ENCODE measurements at regions not wholly inside any gene's neighbourhood (a gene's known extent, or its start where the extent isn't known, plus 50 kb on each side); places are given as distances from the start of the nearest gene placed in this dataset.
"Not testable (repeated sequence)": the region's sequence is repeated elsewhere in the genome, so short reads cannot be mapped to it uniquely, and the experiment has no call there.

DNA sequence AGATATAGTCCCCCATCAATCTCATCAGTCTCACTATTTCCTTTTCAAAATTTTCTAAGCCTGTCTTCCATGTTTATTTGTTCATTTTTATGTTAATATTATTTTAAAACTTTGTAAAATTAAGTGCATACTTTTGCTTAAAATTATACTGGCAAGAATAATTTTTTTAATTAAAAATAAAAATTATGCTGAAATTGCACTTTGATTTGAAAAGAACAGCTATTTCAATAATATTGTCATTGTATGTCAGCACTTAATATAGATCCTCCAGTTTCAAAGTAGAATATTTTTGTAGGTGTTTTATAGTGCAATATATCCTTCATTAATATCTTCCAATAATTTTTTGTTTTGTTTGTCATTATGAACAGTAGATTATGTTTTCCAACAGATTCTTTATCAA lies 99.0 kb upstream of the MAGI2 start:
- DNase-seq (ENCODE audit: low spot score), result no peak

DNA sequence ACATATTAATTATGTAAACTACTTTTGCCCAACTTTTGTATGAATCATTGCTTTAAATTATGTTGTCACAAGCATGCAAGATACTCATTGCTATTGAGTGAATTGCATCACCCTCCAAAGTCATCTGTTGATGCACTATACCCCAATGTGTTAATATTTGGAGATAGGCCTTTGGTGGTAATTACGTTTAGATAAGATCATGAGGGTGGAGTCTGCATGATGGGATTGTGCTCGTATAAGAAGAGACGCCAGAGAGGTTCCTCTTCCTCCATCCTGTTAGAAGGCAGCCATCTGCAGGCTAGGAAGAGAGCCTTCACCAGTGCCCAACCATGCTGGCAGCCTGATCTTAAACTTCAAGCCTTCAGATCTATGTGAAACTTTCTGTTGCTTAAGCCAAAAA lies 95.3 kb upstream of the MAGI2 start:
- DNase-seq (ENCODE audit: low spot score), result no peak

DNA sequence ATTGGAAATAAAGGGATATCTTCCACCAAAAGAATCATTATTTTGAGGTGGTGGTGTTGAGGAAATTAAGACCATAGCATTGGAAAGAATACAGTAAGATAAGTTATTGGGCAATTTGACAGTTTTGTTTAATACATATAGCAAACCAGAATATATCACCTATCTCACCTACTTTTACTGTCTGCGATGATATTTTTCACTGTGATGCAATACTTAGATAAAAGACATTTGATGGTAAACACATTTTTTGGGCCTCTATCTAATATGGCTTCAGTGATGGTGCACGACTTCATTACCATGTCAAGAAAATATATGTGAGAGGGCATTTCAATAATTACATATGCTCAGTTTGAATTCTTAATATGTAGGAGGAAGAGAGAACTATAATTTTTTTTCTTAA lies 93.7 kb upstream of the MAGI2 start:
- no peak for DNase-seq (ENCODE audit: low spot score)

DNA sequence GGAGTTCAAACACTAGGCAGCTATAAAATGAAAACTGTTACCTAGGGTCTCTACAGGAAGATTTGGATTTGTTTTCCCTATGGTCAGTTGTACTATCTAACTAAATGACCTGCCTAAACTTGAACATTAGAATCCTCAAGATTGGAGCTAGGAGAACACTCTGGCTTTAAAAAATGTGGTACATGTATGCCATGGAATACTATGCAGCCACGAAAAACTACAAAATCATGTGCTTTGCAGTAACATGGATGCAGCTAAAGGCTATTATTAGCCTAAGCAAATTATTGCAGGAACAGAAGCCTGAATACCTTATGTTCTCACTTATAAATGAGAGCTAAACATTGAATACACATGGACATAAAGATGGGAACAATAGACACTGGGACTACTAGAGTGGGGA lies 87.1 kb upstream of the MAGI2 start:
- DNase-seq (ENCODE audit: low spot score), result no peak

DNA sequence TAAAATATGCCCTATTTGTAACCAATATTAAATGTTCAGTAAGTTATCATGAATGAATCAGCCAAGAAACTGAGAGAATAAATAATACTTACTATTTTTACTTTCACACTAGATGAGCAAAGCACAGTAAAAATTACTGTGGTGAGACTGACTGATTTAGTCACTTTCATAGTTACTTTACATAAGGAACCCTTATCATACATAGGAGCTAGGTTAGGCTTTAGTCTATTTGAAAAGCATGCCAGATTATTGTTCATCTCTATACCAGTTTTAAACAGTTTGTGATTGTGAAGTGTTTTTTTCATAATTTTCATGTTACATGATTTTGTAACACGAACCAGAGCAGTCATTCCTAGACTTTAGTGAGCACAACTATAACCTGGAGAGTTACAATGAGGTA lies 80.7 kb upstream of the MAGI2 start:
- DNase-seq (ENCODE audit: low spot score), result no peak

DNA sequence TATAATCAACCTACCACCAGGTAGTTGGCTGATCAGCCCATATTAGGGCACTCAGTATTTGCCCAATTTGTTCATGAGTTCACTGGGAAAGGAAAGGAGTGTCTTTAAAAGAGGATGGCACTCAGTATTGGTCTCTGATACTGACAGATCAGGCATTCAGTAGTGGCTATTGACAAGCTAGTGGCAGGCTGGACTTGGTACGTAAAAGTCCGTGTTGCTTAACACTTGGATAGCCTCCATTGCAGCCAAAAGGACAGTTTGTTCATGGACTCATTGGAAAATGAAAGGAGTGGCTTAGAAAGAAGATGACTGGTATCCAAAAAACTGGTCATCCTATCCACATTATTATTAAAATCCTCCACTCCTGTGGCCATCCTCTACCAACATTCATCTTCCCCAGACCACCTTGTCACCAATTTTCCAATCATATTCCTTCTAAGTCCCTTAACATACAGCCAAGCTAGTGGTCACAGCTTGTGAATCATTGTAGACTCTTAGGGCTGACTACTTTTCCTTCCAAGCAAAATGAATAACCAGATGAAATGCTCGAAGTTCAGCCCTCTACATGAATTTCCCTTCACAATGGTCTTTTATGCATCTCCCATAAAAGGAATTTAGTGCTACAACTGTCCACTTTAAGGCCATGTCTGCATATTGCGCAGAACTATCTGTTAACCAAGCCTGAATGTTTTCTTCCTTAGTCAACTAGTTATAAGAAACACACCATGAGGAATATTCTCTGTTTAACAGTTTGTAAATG lies 78.6 kb upstream of the MAGI2 start:
- no peak for DNase-seq (ENCODE audit: low spot score)

DNA sequence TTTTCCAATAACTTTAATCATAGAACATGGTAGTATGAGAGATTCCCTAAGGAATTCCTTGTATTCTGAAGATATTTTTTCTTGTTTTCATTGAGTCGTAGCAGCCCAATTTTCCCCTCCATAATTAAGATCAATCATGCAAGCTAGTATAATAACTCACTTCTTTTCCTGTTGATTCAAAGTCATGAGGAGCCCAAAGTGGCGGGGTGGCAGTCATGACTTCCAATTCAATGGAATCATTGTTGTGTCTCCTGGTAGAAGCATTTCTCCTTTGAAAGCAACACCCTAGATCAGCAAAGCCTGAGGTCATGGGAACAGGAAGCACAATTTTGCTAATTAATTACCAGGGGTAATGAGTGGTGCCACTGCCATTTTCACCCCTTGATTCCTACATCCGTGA lies 77.6 kb upstream of the MAGI2 start:
- DNase-seq (ENCODE audit: low spot score), result no peak

DNA sequence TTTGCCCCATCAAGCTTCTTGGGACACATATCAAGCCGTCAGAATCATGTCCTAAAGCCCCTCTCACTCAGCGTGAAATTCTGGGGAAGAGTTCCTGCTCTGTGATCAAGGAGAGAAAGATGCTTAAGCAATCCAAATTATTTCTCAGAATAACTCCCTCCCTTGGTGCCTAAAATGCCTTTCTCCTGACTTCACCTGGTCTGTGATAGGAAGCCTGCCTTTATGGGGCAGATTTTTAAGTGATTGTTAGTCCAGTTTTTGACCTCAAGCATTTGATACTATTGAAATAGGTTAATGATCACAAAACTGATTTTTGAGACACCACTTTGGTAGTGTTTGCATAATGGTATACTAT lies 76.4 kb upstream of the MAGI2 start:
- no peak for DNase-seq (ENCODE audit: low spot score)

DNA sequence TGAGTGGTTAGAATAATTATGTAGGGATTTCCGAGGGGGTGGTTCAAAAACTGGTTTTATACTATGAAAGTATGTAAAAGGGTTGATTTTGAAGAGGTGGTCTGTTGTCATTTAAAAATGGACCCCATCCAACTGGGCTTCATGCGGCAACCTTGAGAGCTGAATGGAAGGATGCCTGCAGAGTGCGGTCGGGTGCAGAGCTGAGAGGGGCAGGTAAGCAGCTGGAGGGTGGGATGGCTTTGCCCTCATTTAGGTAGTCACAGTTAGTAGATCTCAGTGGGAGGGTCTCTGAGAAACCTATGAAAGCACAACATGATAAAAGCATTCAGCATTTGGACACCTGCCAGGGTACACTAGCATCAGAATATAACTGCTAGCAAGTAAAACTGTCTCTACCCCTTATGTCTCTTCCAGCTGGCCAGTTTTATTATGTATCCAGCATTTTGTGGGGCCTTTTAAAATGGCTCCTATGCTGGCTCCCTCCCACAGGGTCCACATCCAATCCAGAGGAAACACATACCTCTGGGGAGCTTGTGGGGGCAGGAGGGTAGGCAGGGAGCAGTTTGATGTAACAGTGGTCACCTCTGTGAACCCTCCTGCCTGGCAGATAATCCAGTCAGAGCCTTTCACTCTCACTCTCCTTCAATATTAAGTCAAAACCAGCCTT lies 75.9 kb upstream of the MAGI2 start:
- no peak for DNase-seq (ENCODE audit: low spot score)

DNA sequence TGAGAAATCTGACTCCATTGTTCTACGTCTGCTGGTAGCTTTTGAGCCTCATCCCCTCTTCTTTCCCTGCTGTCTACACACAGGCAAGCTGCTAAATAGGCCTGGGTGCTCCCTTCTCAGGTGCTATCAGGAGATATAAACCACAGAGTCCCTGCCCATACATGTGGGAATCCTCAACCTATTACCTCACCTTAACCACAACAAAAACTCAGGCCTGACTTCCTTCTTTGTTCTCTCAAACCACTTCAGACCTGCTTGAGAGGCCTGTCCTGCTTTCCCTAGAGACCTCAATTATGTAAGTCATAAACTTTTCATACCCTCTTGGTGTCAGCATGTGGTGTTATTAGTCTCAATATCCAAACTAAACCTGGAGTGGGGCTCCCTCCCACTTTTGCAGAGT lies 75.0 kb upstream of the MAGI2 start:
- no peak for DNase-seq (ENCODE audit: low spot score)

DNA sequence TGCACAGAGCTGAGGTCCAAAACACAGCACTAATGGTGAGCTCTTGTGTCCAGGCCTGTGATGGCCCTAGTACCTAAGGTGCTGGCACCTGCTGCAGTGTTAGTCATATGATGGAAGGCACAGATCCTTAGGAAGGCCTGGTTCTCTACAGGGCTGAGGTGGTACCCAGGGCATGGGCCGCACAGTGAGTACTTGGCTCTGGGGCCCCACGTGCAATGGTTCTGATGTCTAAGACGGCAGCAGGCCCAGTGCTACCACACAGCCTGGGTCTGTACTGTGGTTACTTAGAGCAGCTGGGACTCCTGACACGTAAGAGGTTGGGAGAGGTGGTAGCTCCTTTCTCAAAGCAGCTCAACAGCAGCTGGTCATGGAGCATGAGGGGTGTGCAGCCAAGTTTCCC lies 70.6 kb upstream of the MAGI2 start:
- DNase-seq (ENCODE audit: low spot score), result no peak

DNA sequence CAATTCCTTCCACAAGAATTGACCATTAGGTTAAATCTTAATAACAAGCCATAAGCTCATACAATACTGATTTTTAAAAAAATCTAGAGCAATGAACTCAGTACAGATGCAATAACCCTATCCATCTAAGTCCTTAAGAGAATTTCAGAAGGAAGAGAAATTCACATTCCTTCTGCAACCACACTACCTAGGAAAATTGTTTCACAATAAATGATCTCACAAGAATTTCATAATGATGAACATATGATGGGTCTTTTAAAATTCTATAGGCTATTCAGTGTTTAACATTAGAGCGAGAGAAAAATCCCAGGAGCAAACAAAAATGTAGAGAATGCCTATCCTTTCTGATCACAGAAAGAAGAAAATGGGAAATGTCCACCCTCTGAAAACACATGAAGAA lies 70.0 kb upstream of the MAGI2 start:
- DNase-seq (ENCODE audit: low spot score), result no peak

DNA sequence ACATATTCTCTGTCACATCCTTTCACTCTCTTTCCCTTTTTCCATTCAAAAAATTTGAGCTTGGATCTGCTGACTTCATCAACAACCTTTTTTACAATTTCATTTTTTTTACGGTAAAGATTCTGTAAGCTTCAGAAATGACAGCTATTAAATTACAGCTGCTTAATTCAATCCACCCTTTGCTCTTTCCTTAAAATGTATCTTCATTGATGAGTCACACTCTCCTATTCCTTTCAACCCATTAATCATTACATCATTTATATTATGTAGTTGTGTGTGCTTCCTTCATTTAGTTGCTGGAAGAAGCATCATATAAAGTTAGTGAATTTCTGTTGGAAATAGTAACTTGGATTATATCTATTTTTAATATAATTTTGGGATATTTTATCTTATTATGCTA lies 67.1 kb upstream of the MAGI2 start:
- DNase-seq (ENCODE audit: low spot score), result no peak

DNA sequence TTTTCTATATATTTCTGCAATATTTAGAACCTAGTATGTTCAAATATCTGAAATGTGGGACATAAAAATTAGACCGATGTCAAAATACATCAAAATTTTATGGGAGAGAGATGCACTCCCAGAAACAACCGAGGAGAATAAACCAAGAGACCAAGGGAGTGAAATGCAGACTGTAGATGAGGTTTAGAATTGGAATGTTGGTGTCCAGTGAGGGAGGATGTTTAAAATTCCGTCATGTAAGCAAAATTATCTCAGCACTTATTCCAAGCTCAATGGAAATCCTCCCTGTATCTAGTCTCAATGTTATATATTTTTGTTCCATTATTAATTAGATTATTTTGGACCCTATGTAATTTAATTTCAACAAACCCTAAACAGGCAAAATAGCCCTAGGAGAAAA lies 61.9 kb upstream of the MAGI2 start:
- no peak for DNase-seq (ENCODE audit: low spot score)

DNA sequence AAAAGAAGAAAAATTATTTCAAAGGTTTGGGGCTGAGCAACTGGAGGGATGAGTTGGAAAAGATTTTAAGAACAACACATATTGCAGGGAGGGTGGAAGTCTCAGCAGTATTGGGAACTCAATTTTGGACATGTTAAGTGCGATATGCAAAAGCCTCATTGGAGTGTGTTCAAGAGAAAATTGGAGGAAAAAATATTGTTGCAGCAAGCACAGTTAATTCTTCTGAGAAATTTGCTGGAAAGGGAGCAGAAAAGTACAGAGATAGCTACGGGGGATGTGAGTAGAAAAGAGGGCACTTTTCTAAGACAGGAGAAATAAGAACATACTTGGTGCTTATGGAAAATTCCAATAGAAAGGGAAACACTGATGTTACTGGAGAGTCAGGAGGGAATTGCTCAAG lies 59.8 kb upstream of the MAGI2 start:
- DNase-seq (ENCODE audit: low spot score), result no peak

DNA sequence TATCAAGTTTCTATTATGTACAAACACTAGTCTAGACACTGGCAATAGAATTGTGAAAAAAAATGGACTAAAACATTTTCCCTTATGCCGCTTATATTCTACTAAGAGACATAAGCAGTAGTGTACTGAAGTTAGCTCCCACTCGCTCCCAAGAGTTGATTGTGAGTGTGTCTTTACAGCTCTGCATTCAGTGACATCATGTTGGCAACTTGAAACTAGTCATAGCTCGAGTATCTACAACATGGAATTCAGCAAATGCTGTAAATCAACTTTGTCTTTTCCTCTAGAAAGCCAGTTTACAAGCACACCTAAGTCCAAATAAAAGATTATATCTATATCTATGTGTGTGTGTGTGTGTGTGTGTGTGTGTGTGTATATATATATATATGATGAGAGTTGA lies 58.8 kb upstream of the MAGI2 start:
- DNase-seq (ENCODE audit: low spot score), result no peak

DNA sequence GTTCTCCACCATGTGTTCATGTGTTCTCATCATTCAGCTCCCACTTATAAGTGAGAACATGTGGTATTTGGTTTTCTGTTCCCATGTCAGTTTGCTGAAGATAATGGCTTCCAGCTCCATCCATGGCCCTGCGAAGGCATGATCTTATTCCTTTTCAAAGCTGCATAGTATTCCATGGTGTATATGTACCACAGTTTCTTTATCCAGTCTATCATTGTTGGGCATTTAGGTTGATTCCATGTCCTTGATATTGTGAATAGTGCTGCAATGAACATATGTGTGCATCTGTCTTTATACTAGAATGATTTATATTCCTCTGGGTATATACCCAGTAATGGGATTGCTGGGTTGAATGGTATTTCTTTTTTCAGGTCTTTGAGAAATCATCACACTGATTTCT lies 57.6 kb upstream of the MAGI2 start:
- not testable (repeated sequence) for DNase-seq (ENCODE audit: low spot score)

DNA sequence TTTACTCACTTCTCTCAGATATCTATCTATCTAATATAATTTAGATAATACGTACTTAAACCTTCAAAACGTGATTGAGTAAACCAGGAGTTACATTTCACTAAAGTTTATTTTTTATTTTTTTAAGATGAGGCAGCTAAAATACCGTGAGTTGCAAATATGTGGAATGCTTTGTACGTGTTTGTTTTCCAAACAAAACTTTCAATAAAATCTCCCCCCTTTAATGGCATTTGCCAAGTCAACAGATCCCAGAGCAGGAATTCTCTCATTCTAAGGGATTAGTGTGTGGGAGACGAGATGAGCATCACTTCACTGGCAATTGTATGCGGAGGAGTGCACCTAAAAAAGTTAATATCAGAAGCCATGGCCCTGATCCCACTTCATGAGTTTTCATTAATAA lies 53.7 kb upstream of the MAGI2 start:
- no peak for DNase-seq (ENCODE audit: low spot score)

DNA sequence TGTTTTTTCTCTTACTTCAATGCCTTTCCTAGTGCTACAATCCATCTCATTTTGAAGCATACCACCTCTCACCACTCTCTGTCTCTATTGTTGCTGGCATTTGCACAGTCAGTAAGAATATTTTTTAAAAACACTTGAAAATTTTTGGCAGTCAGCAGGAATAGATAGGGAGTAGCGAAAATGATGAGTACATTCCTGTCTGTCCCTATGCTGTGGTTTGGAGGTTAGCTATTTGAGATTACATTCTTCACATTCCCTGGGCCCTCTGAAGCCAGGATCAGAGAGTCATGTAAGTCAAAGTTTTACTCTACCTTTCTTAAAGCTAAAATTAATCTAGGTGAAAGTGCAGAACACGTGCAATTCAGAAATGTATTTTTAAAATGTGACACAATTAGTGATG lies 53.0 kb upstream of the MAGI2 start:
- DNase-seq (ENCODE audit: low spot score), result no peak

DNA sequence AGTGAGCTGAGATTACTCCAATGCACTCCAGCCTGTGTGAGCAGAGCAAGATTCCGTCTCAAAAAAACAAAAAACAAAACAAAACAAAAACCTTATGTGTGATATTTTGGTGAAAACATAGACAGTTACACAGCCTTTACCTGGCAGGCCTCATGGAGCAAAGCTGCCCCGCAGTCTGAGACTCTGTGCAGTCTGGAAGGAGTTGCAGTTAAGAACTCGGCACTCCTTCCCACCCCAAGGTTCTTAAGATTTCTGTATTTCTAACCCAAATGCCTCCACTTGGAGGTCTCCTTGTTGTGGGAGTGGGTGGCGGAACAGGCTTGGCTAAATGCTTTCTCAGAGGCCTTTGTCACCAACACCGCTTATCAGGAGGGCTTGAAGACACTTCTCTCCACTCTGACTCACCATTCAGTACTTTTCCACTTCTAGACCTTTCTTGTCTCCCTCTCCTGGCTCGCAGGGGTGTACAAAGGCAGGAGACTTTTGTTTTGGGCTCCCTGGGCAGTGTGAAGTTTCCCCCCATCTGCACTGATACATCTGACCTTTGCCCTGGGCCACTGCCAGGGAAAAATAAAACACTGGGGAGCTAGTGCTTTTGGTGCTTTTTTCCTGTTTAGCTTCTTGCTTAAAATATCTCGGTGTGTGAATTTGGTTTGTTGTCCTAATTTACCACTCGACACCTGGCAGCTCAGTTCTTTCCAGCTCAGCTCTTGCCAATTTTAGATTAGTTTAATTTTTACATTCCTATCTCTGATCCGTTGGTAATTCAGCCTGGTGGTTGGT lies 51.3 kb upstream of the MAGI2 start:
- DNase-seq (ENCODE audit: low spot score), result no peak
